GM18517 (cell line): ENCODE measurements at regions not wholly inside any gene's neighbourhood (a gene's known extent, or its start where the extent isn't known, plus 50 kb on each side); places are given as distances from the start of the nearest gene placed in this dataset.
"Not testable (repeated sequence)": the region's sequence is repeated elsewhere in the genome, so short reads cannot be mapped to it uniquely, and the experiment has no call there.

ENCODE experiments used
- ATAC-seq: cut with Tn5 transposase; IDR thresholded peaks from one replicate; pipeline ENCODE4 v1.9.1; 2021; ENCODE audit warnings: mild to moderate bottlenecking, moderate library complexity; ENCODE audit not compliant: unreplicated experiment

- ATAC-seq = no peak
Observed at GRCh38 chr13:53266757-53267156, 238.1 kb downstream of the OLFM4 start.

GRCh38 chr13:53269634-53270033, 241.0 kb downstream of the OLFM4 start:
- no peak for ATAC-seq

- no peak for ATAC-seq
Observed at GRCh38 chr13:53272873-53273272, 244.3 kb downstream of the OLFM4 start.

GRCh38 chr13:53276265-53276664, 247.7 kb downstream of the OLFM4 start:
- no peak for ATAC-seq

- no peak for ATAC-seq
Observed at GRCh38 chr13:53281677-53282076, 253.1 kb downstream of the OLFM4 start.

GRCh38 chr13:53285896-53286430, 257.4 kb downstream of the OLFM4 start:
- ATAC-seq = no peak

- no peak for ATAC-seq
Observed at GRCh38 chr13:53298396-53298795, 269.8 kb downstream of the OLFM4 start.

GRCh38 chr13:53301449-53301848, 272.8 kb downstream of the OLFM4 start:
- ATAC-seq = no peak

GRCh38 chr13:53305419-53305818, 276.8 kb downstream of the OLFM4 start:
- ATAC-seq = not testable (repeated sequence)

- ATAC-seq = no peak
Observed at GRCh38 chr13:53310786-53311185, 282.2 kb downstream of the OLFM4 start.

GRCh38 chr13:53311561-53311960, 282.9 kb downstream of the OLFM4 start:
- no peak for ATAC-seq

- ATAC-seq = no peak
Observed at GRCh38 chr13:53321296-53321801, 292.7 kb downstream of the OLFM4 start.

GRCh38 chr13:53324656-53325055, 296.0 kb downstream of the OLFM4 start:
- ATAC-seq = no peak

GRCh38 chr13:53326716-53327115, 298.1 kb downstream of the OLFM4 start:
- ATAC-seq = no peak

GRCh38 chr13:53327680-53328315, 299.2 kb downstream of the OLFM4 start:
- ATAC-seq = no peak

- ATAC-seq = no peak
Observed at GRCh38 chr13:53336441-53337160, 308.0 kb downstream of the OLFM4 start.

GRCh38 chr13:53338760-53339159, 310.1 kb downstream of the OLFM4 start:
- no peak for ATAC-seq

- no peak for ATAC-seq
Observed at GRCh38 chr13:53340505-53341143, 312.0 kb downstream of the OLFM4 start.

GRCh38 chr13:53341144-53341510, 312.5 kb downstream of the OLFM4 start:
- ATAC-seq = no peak

- ATAC-seq = no peak
Observed at GRCh38 chr13:53342623-53343360, 314.2 kb downstream of the OLFM4 start.

GRCh38 chr13:53343361-53343744, 314.7 kb downstream of the OLFM4 start:
- no peak for ATAC-seq
